K562 (cell line): ENCODE measurements at regions not wholly inside any gene's neighbourhood (a gene's known extent, or its start where the extent isn't known, plus 50 kb on each side); places are given as distances from the start of the nearest gene placed in this dataset.

Source experiments
- ATAC-seq: fragments of 200-7000 bp; cut with Tn5 transposase; 3 replicates; pipeline ENCODE4 v1.9.1; 2020; ENCODE audit warnings: moderate library complexity
- BruUV-seq: library from RNA; stranded (reverse); fragments of 400-500 nt; replicated peaks from 2 replicates; lab custom pipeline; 2021; lab: Mats Ljungman, UMichigan
- CTCF ChIA-PET: fragments of 300-600 bp; formaldehyde crosslinking; extraction: SDS; loops from one replicate; lab custom pipeline; 2021; ENCODE audit warnings: low intra/inter-chr PET ratio; lab: Yijun Ruan, JAX
- POLR2A ChIA-PET: fragments of 300-600, 350-650 bp; sonication (Branson Sonifier 250); formaldehyde crosslinking; extraction: SDS; loops from one replicate; lab custom pipeline; 2021; ENCODE audit warnings: antibody characterized with exemption, inconsistent platforms; lab: Yijun Ruan, JAX
- DNase-seq, 4 experiments: peaks; one replicate each; pipeline versions ENCODE4 v3.0.0 to v3.0.0-alpha.2; 2011 to 2018; ENCODE audit warnings: low spot score in 3 of 4, mixed read lengths in 3 of 4; ENCODE audit errors: extremely low read depth in 1 of 4
- FAIRE-seq: peaks from 2 replicates; lab custom pipeline; 2011; peaks lifted over from hg19 to GRCh38; lab: Jason Lieb, UNC
- H2AFZ ChIP-seq: 2 replicates; pipeline ENCODE4 v1.6.0; 2011; ENCODE audit warnings: low read depth, low read length, control low read depth, inconsistent platforms
- H3K27ac ChIP-seq: fragments of 200-600 bp; 3 replicates; pipeline ENCODE4 v1.8.0; 2011; ENCODE audit warnings: low read depth, mild to moderate bottlenecking, control low read depth, inconsistent platforms, low read length, moderate library complexity, mixed read lengths; ENCODE audit errors: extremely low read depth
- H3K27me3 ChIP-seq, 2 experiments: fragments of 300-600 bp in 1 of 2; 2 replicates in 1 of 2; 3 replicates in 1 of 2; pipeline versions ENCODE4 v1.6.0 to v1.8.0; 2011; ENCODE audit warnings: inconsistent platforms in 2 of 2, low read length in 2 of 2, mild to moderate bottlenecking in 1 of 2, mixed read lengths in 1 of 2, moderate library complexity in 1 of 2; ENCODE audit not compliant: control insufficient read depth in 2 of 2, insufficient read depth in 2 of 2
- H3K36me3 ChIP-seq: fragments of 300-600 bp; 3 replicates; pipeline ENCODE4 v1.8.0; 2011; ENCODE audit warnings: mild to moderate bottlenecking, low read length, inconsistent platforms; ENCODE audit not compliant: control insufficient read depth, insufficient read depth
- H3K4me1 ChIP-seq, 2 experiments: fragments of 200-600 bp in 1 of 2; replicated peaks in 1 of 2; 2 replicates in 1 of 2; 3 replicates in 1 of 2; pipeline versions ENCODE4 v1.5.1 to v1.8.0; 2011; ENCODE audit warnings: inconsistent platforms in 2 of 2, low read length in 2 of 2, mild to moderate bottlenecking in 1 of 2, mixed read lengths in 1 of 2, moderate library complexity in 1 of 2; ENCODE audit not compliant: control insufficient read depth in 2 of 2, insufficient read depth in 2 of 2
- H3K4me2 ChIP-seq: 2 replicates; pipeline ENCODE4 v1.6.1; 2011; ENCODE audit warnings: low read length, control low read depth, inconsistent platforms, mixed read lengths; ENCODE audit not compliant: insufficient read depth
- H3K4me3 ChIP-seq: fragments of 200-600 bp; sonication (generic), shearing (Covaris generic); 2 replicates; pipeline ENCODE4 v1.5.1; 2016; ENCODE audit warnings: control low read depth, inconsistent platforms
- H3K79me2 ChIP-seq: fragments of 200-600 bp; 3 replicates; pipeline ENCODE4 v1.8.0; 2011; ENCODE audit warnings: low read length, inconsistent platforms; ENCODE audit not compliant: control insufficient read depth, insufficient read depth
- H3K9ac ChIP-seq, 2 experiments: 2 replicates each; pipeline versions ENCODE4 v1.6.0 to v1.6.1; 2011; ENCODE audit warnings: low read depth in 2 of 2, low read length in 2 of 2, control low read depth in 1 of 2, inconsistent platforms in 1 of 2, mild to moderate bottlenecking in 1 of 2, mixed read lengths in 1 of 2; ENCODE audit not compliant: insufficient read depth in 1 of 2
- H3K9me1 ChIP-seq: one replicate; pipeline ENCODE4 v1.6.0; 2011; ENCODE audit warnings: inconsistent platforms, mild to moderate bottlenecking, low read length, moderate library complexity; ENCODE audit not compliant: control insufficient read depth, insufficient read depth
- H3K9me3 ChIP-seq: replicated peaks from 2 replicates; pipeline ENCODE4 v1.5.1; 2011; ENCODE audit warnings: low read depth, low read length, inconsistent platforms; ENCODE audit not compliant: control insufficient read depth, insufficient read depth
- H4K20me1 ChIP-seq: replicated peaks from 2 replicates; pipeline ENCODE4 v1.6.1; 2011; ENCODE audit warnings: low read length, inconsistent platforms, mixed read lengths; ENCODE audit not compliant: control insufficient read depth, insufficient read depth
- COPS2 ChIP-seq: fragments of 450-650 bp; conservative IDR thresholded peaks from 2 replicates; pipeline ENCODE4 v1.6.1; 2016; ENCODE audit warnings: mild to moderate bottlenecking, moderate library complexity
- GABPA ChIP-seq: fragments of 200-800 bp; sonication (Bioruptor generic); conservative IDR thresholded peaks from 2 replicates; pipeline ENCODE4 v1.6.1; 2016; ENCODE audit warnings: low read depth, missing genetic modification characterization, missing compliant biosample characterization
- KLF13 ChIP-seq: fragments of 450-650 bp; IDR thresholded peaks from 2 replicates; pipeline ENCODE4 v1.6.1; 2016; ENCODE audit warnings: missing genetic modification characterization, low read depth, mild to moderate bottlenecking, missing compliant biosample characterization, moderate library complexity, borderline replicate concordance
- NR3C1 ChIP-seq: sonication (generic); formaldehyde crosslinking; IDR thresholded peaks from 2 replicates; pipeline ENCODE4 v1.8.1; 2022; ENCODE audit warnings: missing genetic modification reagents
- PATZ1 ChIP-seq: fragments of 250-450 bp; sonication (Bioruptor Pico); IDR thresholded peaks from 2 replicates; pipeline ENCODE4 v1.5.0; 2020; ENCODE audit warnings: mild to moderate bottlenecking, borderline replicate concordance
- POLR2G ChIP-seq: fragments of 200-400 bp; formaldehyde crosslinking; IDR thresholded peaks from 2 replicates; pipeline ENCODE4 v1.6.1; 2017; ENCODE audit warnings: low read depth, mild to moderate bottlenecking, antibody characterized with exemption, low read length, moderate library complexity
- POLR3G ChIP-seq: IDR thresholded peaks from 2 replicates; pipeline ENCODE4 v1.6.1; 2011; ENCODE audit not compliant: insufficient read length, insufficient replicate concordance; ENCODE audit errors: extremely low read depth
- SIX5 ChIP-seq, 2 experiments: IDR thresholded peaks; 2 replicates each; pipeline ENCODE4 v1.6.1; 2011; ENCODE audit warnings: low read length in 2 of 2, borderline replicate concordance in 1 of 2, low read depth in 1 of 2, mild to moderate bottlenecking in 1 of 2, moderate library complexity in 1 of 2; ENCODE audit not compliant: insufficient read depth in 1 of 2
- SMAD2 ChIP-seq: fragments of 150-350 bp; IDR thresholded peaks from 2 replicates; pipeline ENCODE4 v1.6.1; 2014; ENCODE audit warnings: low read depth, mild to moderate bottlenecking, low read length
- SRSF3 ChIP-seq: fragments of 200-400 bp; formaldehyde crosslinking; IDR thresholded peaks from 2 replicates; pipeline ENCODE4 v1.6.1; 2016; ENCODE audit warnings: mild to moderate bottlenecking, low read length, moderate library complexity; ENCODE audit not compliant: insufficient read depth
- ZNF316 ChIP-seq: fragments of 450-650 bp; IDR thresholded peaks from 2 replicates; pipeline ENCODE4 v1.6.1; 2016
- WGBS: fragments of 100-300 bp; shearing (Covaris generic); methylation state at CpG from one replicate; pipeline ENCODE4 v1.1.6; 2016; ENCODE audit warnings: low coverage, mixed read lengths; ENCODE audit not compliant: insufficient coverage; ENCODE audit errors: missing lambda C conversion rate; 5-methylcytosine and 5-hydroxymethylcytosine counted together
- in situ Hi-C: fragments of 300-500 bp; cut with MboI; formaldehyde crosslinking; loops from 4 replicates; pipeline ENCODE4 v1.15.0; 2018; ENCODE audit warnings: inconsistent platforms, mixed read lengths
- intact Hi-C: fragments of 100-400 bp; cut with micrococcal nuclease; formaldehyde crosslinking; loops from 2 replicates; pipeline ENCODE4 v1.14.2; 2022

GRCh38 chr9:77085416-77085815 is 66.0 kb downstream of the FOXB2 start (continued):
- no peak for TF ChIP-seq SIX5 (IDR thresholded peaks at IDR 0.05; ENCODE audit: borderline replicate concordance in 1 of 2, insufficient read depth in 1 of 2, low read depth in 1 of 2, low read length in 2 of 2)

- Histone ChIP-seq H3K4me2 (no peak overlapping the region), H3K27ac (no peak overlapping the region), H4K20me1 (no peaks in the 10 kb centered on the region), H3K9me1 (no peaks in the 10 kb centered on the region), H3K4me3 (no peak overlapping the region), H3K36me3 (no peaks in the 10 kb centered on the region), H3K27me3 (no peaks in the 10 kb centered on the region), H3K4me1 (no peaks in the 10 kb centered on the region), H2AFZ (no peak overlapping the region), H3K9ac (no peak overlapping the region), H3K9me3 (no peaks in the 10 kb centered on the region), H3K79me2 (no peaks in the 10 kb centered on the region)
- BruUV-seq = no TSS peak
- FAIRE-seq = no peak
- ATAC-seq = no peak
- TF ChIP-seq POLR3G (no peak), NR3C1 (CRISPR knock-in tag) (no peak), SMAD2 (no peak), ZNF316 (no peak), COPS2 (no peak), PATZ1 (CRISPR knock-in tag) (no peak), POLR2G (no peak), GABPA (tag) (no peak), SRSF3 (no peak), KLF13 (tag) (no peak)
- 4% methylated on average over 2 of the region's 2 CpGs for WGBS
- CTCF ChIA-PET = no interaction called here
- intact Hi-C loops = no loop called here
- no peak for DNase-seq
- in situ Hi-C loops = no loop called here
- POLR2A ChIA-PET = no interaction called here
Measured at GRCh38 chr9:77087506-77087905, 68.1 kb downstream of the FOXB2 start.
